HFF-Myc (cell line): ENCODE measurements at regions not wholly inside any gene's neighbourhood (a gene's known extent, or its start where the extent isn't known, plus 50 kb on each side); places are given as distances from the start of the nearest gene placed in this dataset.

Experiments
- DNase-seq: peaks from one replicate; pipeline ENCODE4 v3.0.0-alpha.2; 2011; ENCODE audit warnings: low read depth; ENCODE audit errors: extremely low read depth
- H3K4me3 ChIP-seq: replicated peaks from 2 replicates; pipeline ENCODE4 v1.5.1; 2011; ENCODE audit warnings: low read depth, mild to moderate bottlenecking, control low read depth, low read length
- TF ChIP-seq, protein P1 (sequence below): IDR thresholded peaks from 2 replicates; pipeline ENCODE4 v1.5.1; 2012; ENCODE audit warnings: mild to moderate bottlenecking, low read depth, low read length, control low read depth; ENCODE audit errors: missing control alignments

DNA sequence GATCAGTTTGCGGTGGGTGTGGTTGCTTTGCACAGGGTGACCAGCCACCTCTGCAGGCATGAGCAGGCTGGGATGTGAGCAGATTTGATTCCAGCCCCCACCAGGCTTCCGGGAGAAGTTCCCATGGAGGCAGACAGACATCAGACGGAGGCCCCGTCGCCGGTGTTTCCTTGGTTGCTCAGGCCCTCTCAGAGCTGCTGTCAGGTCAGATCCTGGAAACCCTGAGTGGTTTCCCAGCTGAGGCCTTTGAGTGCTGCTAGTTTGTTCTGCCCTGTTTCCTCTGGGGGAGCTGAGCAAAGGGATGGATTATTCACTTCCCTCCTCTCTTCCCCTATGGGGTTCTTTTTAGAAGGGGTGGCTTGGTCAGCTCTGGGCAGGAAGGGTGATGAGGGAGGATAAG, 62.2 kb downstream of the FAM241B start:
- no peak for DNase-seq
- TF ChIP-seq, protein P1, sequence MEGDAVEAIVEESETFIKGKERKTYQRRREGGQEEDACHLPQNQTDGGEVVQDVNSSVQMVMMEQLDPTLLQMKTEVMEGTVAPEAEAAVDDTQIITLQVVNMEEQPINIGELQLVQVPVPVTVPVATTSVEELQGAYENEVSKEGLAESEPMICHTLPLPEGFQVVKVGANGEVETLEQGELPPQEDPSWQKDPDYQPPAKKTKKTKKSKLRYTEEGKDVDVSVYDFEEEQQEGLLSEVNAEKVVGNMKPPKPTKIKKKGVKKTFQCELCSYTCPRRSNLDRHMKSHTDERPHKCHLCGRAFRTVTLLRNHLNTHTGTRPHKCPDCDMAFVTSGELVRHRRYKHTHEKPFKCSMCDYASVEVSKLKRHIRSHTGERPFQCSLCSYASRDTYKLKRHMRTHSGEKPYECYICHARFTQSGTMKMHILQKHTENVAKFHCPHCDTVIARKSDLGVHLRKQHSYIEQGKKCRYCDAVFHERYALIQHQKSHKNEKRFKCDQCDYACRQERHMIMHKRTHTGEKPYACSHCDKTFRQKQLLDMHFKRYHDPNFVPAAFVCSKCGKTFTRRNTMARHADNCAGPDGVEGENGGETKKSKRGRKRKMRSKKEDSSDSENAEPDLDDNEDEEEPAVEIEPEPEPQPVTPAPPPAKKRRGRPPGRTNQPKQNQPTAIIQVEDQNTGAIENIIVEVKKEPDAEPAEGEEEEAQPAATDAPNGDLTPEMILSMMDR, result no peak
- H3K4me3 ChIP-seq, result no peak overlapping the region

DNA sequence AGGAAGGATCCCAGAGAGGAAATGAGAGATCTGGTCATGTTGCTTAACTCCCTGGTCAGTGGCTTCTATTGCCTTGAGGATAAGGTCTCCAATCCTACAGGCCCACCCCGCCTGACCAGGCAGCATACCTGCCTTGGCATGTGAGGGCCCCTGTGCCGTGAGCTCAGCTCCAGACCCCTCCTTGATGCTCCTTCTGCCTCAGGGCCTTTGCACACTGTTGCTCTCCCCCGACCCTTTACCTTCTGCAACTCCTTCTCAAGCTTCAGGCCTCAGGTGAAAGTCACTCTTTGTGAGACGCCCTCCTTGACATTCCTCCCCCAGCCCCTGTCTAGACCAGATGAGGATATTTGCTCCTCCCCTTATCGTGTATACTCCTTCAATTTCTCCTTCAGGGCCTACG, 62.8 kb downstream of the FAM241B start:
- TF ChIP-seq, protein P1, result no peak
- H3K4me3 ChIP-seq, result no peak overlapping the region
- no peak for DNase-seq

DNA sequence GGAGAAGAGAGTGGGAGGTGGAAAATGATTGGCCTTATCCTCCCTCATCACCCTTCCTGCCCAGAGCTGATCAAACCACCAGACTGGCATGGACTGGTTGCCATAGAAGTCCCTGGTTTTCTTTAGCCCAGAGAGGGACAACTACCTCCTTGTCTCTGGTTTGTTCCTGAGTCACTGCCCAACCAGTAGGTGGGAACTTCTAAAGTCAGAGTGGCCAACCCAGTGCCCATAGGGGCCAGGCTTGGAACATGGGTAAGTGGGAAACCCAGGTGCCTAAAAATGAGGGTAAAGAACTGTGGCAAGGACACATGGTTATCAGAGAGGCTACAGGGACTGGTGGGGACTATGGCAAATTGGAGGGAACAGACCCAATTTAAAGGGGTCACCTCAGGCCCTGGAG, 63.8 kb downstream of the FAM241B start:
- no peak for DNase-seq
- TF ChIP-seq, protein P1, result no peak
- no peak overlapping the region for H3K4me3 ChIP-seq

DNA sequence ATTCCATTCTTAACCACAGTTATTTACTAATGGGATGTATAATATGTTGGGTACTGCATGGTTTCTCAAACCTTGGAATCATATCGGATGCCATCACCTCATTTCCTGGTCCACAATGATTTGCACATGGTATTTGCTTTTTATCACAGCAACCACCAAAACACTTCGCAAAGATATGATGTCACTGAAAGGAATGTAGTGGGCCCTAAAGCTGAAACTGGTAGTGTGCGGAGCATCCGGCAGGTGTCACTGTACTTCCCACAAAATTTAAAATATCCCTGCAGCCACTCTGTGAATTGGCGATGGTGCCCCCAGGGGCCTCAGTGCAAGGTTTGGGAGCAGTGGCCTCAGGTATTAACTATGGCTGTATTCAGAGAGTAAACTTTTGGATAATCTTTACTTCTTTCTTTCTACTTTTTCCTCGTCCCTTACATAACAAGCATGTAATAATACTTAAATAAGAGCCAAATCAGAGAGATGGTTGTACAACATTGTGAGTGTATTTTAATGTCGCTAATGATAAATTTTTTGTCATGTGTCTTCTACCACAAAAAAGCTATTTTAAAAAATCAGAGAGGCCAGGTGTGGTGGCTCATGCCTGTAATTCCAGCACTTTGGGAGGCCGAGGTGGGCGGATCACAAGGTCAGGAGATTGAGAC, 66.2 kb downstream of the FAM241B start:
- peak; percentile 93 for DNase-seq
- no peak overlapping the region for H3K4me3 ChIP-seq
- TF ChIP-seq, protein P1, result peak; percentile 68

DNA sequence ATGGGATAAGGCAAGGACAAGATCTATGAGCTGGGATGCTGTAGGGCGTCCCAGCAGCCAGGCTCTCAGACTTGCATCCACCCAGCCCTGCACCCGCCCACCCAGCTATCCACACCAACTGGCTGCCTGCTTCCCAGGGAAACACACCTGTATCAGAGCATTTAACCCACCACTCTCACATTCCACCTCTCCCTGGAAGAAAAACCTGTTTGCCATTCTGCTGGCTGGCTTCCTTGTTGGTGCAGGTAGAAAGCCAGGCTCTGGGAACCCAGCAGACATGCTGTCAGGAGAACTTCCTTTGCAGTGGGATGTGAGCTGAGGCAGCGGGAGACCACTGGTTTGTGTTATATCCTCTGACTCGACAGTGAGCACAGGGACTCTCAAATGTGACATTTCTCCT, 67.0 kb downstream of the FAM241B start:
- TF ChIP-seq, protein P1, result no peak
- H3K4me3 ChIP-seq, result no peak overlapping the region
- DNase-seq, result no peak

DNA sequence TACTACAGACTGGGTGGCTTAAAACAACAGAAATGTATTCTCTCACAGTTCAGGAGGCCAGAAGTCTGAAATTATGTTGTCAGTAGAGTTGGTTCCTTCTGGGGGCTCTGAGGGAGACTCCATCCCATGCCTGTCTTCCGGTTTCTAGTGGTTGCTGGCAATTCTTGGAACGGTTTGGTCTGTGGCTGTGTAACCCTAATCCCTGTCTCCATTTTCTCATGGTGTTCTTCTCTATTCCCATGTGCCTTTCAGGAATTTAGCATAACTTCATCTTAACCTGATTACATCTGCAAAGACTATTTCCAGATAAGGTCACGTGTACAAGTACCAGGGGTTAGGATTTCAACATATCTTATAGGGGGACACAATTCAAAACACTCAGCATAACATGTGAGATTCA, 73.2 kb downstream of the FAM241B start:
- no peak for DNase-seq
- TF ChIP-seq, protein P1, result no peak
- no peak overlapping the region for H3K4me3 ChIP-seq
